ENCODE measurements at regions not wholly inside any gene's neighbourhood (a gene's known extent, or its start where the extent isn't known, plus 50 kb on each side); places are given as distances from the start of the nearest gene placed in this dataset.

DNA sequence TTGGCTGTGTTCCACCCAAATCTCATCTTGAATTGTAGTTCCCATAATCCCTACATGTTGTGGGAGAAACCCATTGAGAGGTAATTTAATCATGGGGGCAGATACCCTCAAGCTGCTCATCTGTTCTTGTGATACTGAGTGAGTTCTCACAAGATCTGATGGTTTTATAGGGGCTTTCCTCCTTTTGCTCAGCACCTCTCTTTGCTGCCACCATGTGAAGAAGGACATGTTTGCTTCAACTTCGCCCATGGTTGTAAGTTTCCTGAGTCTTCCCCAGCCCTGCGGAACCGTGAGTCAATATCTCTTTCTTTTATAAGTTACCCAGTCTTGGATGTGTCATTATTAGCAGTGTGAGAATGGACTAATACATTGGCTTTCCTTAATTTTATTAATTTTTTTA lies 527.8 kb downstream of the MDFIC start (continued):
- TF ChIP-seq MYNN (tag by site-specific recombination; IDR thresholded peaks at IDR 0.05; ENCODE audit: borderline replicate concordance) (no peak), GLI4 (tag by site-specific recombination; IDR thresholded peaks at IDR 0.05) (no peak), ZNF776 (tag by site-specific recombination; IDR thresholded peaks at IDR 0.05; ENCODE audit: borderline replicate concordance) (no peak)

DNA sequence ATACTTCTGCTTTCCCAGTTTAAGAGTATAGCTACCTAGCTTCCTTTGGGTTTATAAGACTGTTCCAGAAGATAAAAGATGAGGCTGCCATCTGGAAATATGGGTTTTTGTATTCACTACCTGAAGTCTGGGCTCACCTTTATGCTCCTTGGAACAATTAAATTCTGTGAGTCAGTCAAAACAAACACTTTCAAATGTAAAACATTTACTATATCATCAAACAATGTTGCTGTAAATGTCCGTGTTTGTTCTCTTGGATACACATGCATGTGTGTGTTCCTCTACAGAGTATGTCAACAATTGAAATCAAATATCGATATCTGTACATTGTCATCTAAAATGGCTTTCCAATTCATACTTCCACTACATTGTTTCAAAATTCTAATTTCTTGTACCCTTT lies 525.6 kb downstream of the MDFIC start:
- POLR2A ChIA-PET, result no interaction called here
- Histone ChIP-seq H3K9me3 (ENCODE audit: control insufficient read depth, insufficient read depth, low read depth, low read length) (no peaks in the 10 kb centered on the region), H3K4me3 (ENCODE audit: low read depth, low read length) (no peak overlapping the region), H3K4me1 (ENCODE audit: control insufficient read depth, insufficient read depth, low read length) (no peaks in the 10 kb centered on the region), H3K36me3 (ENCODE audit: control insufficient read depth in 2 of 2, insufficient read depth in 1 of 2, low read length in 2 of 2) (no peaks in the 10 kb centered on the region), H3K27ac (ENCODE audit: extremely low read depth, low read depth, low read length) (no peak overlapping the region)
- CTCF ChIA-PET, result no interaction called here
- no peak for TF ChIP-seq ZNF510 (tag by site-specific recombination; IDR thresholded peaks at IDR 0.05; ENCODE audit: insufficient replicate concordance)
- TF ChIP-seq ZNF837 (tag by site-specific recombination; IDR thresholded peaks at IDR 0.05), result no peak
- no peak for TF ChIP-seq YY1 (tag by site-specific recombination; IDR thresholded peaks at IDR 0.05)
- TF ChIP-seq ZNF221 (tag by site-specific recombination; IDR thresholded peaks at IDR 0.05; ENCODE audit: borderline replicate concordance), result no peak
- TF ChIP-seq ZNF561 (tag by site-specific recombination; IDR thresholded peaks at IDR 0.05; ENCODE audit: borderline replicate concordance), result no peak
- TF ChIP-seq, protein P1, sequence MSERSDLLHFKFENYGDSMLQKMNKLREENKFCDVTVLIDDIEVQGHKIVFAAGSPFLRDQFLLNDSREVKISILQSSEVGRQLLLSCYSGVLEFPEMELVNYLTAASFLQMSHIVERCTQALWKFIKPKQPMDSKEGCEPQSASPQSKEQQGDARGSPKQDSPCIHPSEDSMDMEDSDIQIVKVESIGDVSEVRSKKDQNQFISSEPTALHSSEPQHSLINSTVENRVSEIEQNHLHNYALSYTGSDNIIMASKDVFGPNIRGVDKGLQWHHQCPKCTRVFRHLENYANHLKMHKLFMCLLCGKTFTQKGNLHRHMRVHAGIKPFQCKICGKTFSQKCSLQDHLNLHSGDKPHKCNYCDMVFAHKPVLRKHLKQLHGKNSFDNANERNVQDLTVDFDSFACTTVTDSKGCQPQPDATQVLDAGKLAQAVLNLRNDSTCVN (tag by site-specific recombination; optimal IDR thresholded peaks at IDR 0.05), result no peak
- no peak for TF ChIP-seq ZNF23 (tag by site-specific recombination; IDR thresholded peaks at IDR 0.05; ENCODE audit: borderline replicate concordance)
- TF ChIP-seq, protein P2, sequence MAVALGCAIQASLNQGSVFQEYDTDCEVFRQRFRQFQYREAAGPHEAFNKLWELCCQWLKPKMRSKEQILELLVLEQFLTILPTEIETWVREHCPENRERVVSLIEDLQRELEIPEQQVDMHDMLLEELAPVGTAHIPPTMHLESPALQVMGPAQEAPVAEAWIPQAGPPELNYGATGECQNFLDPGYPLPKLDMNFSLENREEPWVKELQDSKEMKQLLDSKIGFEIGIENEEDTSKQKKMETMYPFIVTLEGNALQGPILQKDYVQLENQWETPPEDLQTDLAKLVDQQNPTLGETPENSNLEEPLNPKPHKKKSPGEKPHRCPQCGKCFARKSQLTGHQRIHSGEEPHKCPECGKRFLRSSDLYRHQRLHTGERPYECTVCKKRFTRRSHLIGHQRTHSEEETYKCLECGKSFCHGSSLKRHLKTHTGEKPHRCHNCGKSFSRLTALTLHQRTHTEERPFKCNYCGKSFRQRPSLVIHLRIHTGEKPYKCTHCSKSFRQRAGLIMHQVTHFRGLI (tag by site-specific recombination; IDR thresholded peaks at IDR 0.05), result no peak
- TF ChIP-seq GLIS2 (tag by site-specific recombination; IDR thresholded peaks at IDR 0.05), result no peak

DNA sequence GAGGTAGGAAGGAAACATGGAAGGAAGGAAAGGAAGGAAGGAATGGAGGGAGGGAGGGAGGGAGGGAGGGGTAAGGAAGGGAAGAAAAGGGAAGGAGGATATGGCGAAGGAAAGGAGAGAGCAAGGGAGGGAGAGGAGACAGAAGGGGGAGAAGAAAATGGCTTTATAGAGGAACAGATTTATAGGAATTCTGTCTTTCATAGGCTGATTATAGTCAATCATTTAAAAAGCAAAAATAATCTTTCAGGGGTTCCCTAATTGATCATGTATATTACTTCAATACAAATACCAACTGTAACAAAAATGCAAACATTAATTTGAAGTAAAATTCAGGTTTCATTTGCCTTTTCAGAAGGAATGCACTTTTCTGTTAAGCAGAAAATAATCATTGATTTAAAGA lies 519.1 kb downstream of the MDFIC start:
- no peak overlapping the region for H3K4me3 ChIP-seq (ENCODE audit: low read depth, low read length)
- CTCF ChIA-PET, result no interaction called here
- POLR2A ChIA-PET, result no interaction called here
- no peak overlapping the region for H3K27ac ChIP-seq (ENCODE audit: extremely low read depth, low read depth, low read length)
- H3K36me3 ChIP-seq (ENCODE audit: control insufficient read depth in 2 of 2, insufficient read depth in 1 of 2, low read length in 2 of 2), result no peaks in the 10 kb centered on the region
- TF ChIP-seq REPIN1 (tag by site-specific recombination; IDR thresholded peaks at IDR 0.05; ENCODE audit: low read depth) (no peak), ZNF664 (tag by site-specific recombination; IDR thresholded peaks at IDR 0.05) (no peak), ZFP41 (tag by site-specific recombination; IDR thresholded peaks at IDR 0.05; ENCODE audit: borderline replicate concordance) (no peak), SP7 (tag by site-specific recombination; IDR thresholded peaks at IDR 0.05) (no peak), ZNF791 (tag by site-specific recombination; IDR thresholded peaks at IDR 0.05) (no peak), ZNF561 (tag by site-specific recombination; IDR thresholded peaks at IDR 0.05; ENCODE audit: borderline replicate concordance) (no peak), ZNF138 (tag by site-specific recombination; IDR thresholded peaks at IDR 0.05; ENCODE audit: borderline replicate concordance) (no peak), ZNF830 (tag by site-specific recombination; IDR thresholded peaks at IDR 0.05; ENCODE audit: low read depth) (no peak), ZNF560 (tag by site-specific recombination; IDR thresholded peaks at IDR 0.05; ENCODE audit: borderline replicate concordance) (no peak), ZNF223 (tag by site-specific recombination; IDR thresholded peaks at IDR 0.05) (no peak), ZNF133 (tag by site-specific recombination; IDR thresholded peaks at IDR 0.05) (no peak)
- TF ChIP-seq, protein P3, sequence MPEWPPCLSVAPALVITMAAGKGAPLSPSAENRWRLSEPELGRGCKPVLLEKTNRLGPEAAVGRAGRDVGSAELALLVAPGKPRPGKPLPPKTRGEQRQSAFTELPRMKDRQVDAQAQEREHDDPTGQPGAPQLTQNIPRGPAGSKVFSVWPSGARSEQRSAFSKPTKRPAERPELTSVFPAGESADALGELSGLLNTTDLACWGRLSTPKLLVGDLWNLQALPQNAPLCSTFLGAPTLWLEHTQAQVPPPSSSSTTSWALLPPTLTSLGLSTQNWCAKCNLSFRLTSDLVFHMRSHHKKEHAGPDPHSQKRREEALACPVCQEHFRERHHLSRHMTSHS (tag by site-specific recombination; IDR thresholded peaks at IDR 0.05), result no peak
- TF ChIP-seq, protein P4, sequence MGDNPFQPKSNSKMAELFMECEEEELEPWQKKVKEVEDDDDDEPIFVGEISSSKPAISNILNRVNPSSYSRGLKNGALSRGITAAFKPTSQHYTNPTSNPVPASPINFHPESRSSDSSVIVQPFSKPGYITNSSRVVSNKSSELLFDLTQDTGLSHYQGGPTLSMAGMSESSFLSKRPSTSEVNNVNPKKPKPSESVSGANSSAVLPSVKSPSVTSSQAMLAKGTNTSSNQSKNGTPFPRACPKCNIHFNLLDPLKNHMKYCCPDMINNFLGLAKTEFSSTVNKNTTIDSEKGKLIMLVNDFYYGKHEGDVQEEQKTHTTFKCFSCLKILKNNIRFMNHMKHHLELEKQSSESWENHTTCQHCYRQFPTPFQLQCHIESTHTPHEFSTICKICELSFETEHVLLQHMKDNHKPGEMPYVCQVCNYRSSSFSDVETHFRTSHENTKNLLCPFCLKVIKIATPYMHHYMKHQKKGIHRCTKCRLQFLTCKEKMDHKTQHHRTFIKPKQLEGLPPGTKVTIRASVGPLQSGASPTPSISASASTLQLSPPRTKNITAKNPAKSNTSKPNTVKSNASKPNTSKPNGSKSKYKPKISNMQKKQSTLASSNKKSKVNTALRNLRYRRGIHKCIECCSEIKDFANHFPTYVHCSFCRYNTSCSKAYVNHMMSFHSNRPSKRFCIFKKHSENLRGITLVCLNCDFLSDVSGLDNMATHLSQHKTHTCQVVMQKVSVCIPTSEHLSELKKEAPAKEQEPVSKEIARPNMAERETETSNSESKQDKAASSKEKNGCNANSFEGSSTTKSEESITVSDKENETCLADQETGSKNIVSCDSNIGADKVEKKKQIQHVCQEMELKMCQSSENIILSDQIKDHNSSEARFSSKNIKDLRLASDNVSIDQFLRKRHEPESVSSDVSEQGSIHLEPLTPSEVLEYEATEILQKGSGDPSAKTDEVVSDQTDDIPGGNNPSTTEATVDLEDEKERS (tag by site-specific recombination; IDR thresholded peaks at IDR 0.05), result no peak
- no peaks in the 10 kb centered on the region for H3K9me3 ChIP-seq (ENCODE audit: control insufficient read depth, insufficient read depth, low read depth, low read length)
- H3K4me1 ChIP-seq (ENCODE audit: control insufficient read depth, insufficient read depth, low read length), result no peaks in the 10 kb centered on the region
